GM23338 (cell line): ENCODE measurements at regions not wholly inside any gene's neighbourhood (a gene's known extent, or its start where the extent isn't known, plus 50 kb on each side); places are given as distances from the start of the nearest gene placed in this dataset.
"Not testable (repeated sequence)": the region's sequence is repeated elsewhere in the genome, so short reads cannot be mapped to it uniquely, and the experiment has no call there.

Experiments
- ATAC-seq: fragments of 200-7000 bp; cut with Tn5 transposase; 3 replicates; pipeline ENCODE4 v1.9.1; 2020
- DNase-seq: peaks from one replicate; pipeline ENCODE4 v3.0.0-alpha.2; 2015; ENCODE audit warnings: low spot score
- H2AFZ ChIP-seq: fragments of 200-600 bp; sonication (generic); 2 replicates; pipeline ENCODE4 v1.8.0; 2016; ENCODE audit warnings: antibody characterized with exemption, mild to moderate bottlenecking, moderate library complexity
- H3F3A ChIP-seq: fragments of 200-600 bp; sonication (generic); replicated peaks from 2 replicates; pipeline ENCODE4 v1.8.0; 2017; ENCODE audit warnings: antibody characterized with exemption, mixed run types, low read depth
- H3K27ac ChIP-seq: fragments of 200-600 bp; sonication (generic); 2 replicates; pipeline ENCODE4 v1.6.1; 2016; ENCODE audit warnings: low read depth
- H3K27me3 ChIP-seq: fragments of 200-600 bp; sonication (generic); 2 replicates; pipeline ENCODE4 v1.8.0; 2016; ENCODE audit warnings: mild to moderate bottlenecking, mixed run types, moderate library complexity; ENCODE audit not compliant: insufficient read depth
- H3K36me3 ChIP-seq: fragments of 200-600 bp; sonication (generic); 2 replicates; pipeline ENCODE4 v1.8.0; 2016; ENCODE audit warnings: mild to moderate bottlenecking; ENCODE audit not compliant: insufficient read depth
- H3K4me1 ChIP-seq: fragments of 200-600 bp; sonication (generic); 2 replicates; pipeline ENCODE4 v1.8.0; 2016; ENCODE audit warnings: mild to moderate bottlenecking, moderate library complexity; ENCODE audit not compliant: insufficient read depth
- H3K4me2 ChIP-seq: fragments of 200-600 bp; sonication (generic); 2 replicates; pipeline ENCODE4 v1.7.1; 2017; ENCODE audit warnings: mixed run types
- H3K4me3 ChIP-seq: fragments of 200-600 bp; sonication (generic); 2 replicates; pipeline ENCODE4 v1.6.1; 2016; ENCODE audit warnings: mixed run types
- H3K79me2 ChIP-seq: fragments of 200-600 bp; sonication (generic); replicated peaks from 2 replicates; pipeline ENCODE4 v1.8.0; 2017; ENCODE audit warnings: mild to moderate bottlenecking; ENCODE audit not compliant: insufficient read depth
- H3K9me2 ChIP-seq: fragments of 200-600 bp; sonication (generic); 2 replicates; pipeline ENCODE4 v1.8.0; 2017; ENCODE audit not compliant: insufficient read depth
- H4K20me1 ChIP-seq: fragments of 200-600 bp; sonication (generic); replicated peaks from 2 replicates; pipeline ENCODE4 v1.8.0; 2017; ENCODE audit warnings: mild to moderate bottlenecking; ENCODE audit not compliant: insufficient read depth
- H3K27ac Mint-ChIP-seq: 2 replicates; pipeline ENCODE4 v1.8.0; 2020; ENCODE audit warnings: inconsistent platforms, mild to moderate bottlenecking, moderate library complexity, mixed read lengths
- H3K27me3 Mint-ChIP-seq: 3 replicates; pipeline ENCODE4 v1.8.0; 2022; ENCODE audit warnings: low read depth, mild to moderate bottlenecking, moderate library complexity, mixed read lengths, inconsistent platforms; ENCODE audit not compliant: insufficient read depth, poor library complexity
- H3K36me3 Mint-ChIP-seq: 3 replicates; pipeline ENCODE4 v1.8.0; 2021; ENCODE audit warnings: low read depth, mild to moderate bottlenecking, inconsistent platforms, moderate library complexity, mixed read lengths
- H3K4me1 Mint-ChIP-seq: 3 replicates; pipeline ENCODE4 v1.8.0; 2020; ENCODE audit warnings: mild to moderate bottlenecking, inconsistent platforms, mixed read lengths
- H3K4me3 Mint-ChIP-seq: 3 replicates; pipeline ENCODE4 v1.8.0; 2021; ENCODE audit warnings: moderate library complexity, mild to moderate bottlenecking, inconsistent platforms, mixed read lengths
- H3K9me3 Mint-ChIP-seq: 3 replicates; pipeline ENCODE4 v1.8.0; 2020; ENCODE audit warnings: moderate library complexity, mild to moderate bottlenecking, inconsistent platforms, mixed read lengths
- CTCF ChIP-seq, 2 experiments: fragments of 200-600 bp in 1 of 2; sonication (generic) in 1 of 2; conservative IDR thresholded peaks; 2 replicates each; pipeline versions ENCODE4 v1.5.1 to v1.6.1; 2016 to 2017; ENCODE audit warnings: antibody characterized with exemption in 2 of 2, low read depth in 2 of 2, mild to moderate bottlenecking in 2 of 2, moderate library complexity in 1 of 2

- not testable (repeated sequence) for H3F3A ChIP-seq, H3K27ac ChIP-seq, H3K4me1 Mint-ChIP-seq, H3K27ac Mint-ChIP-seq, H3K4me3 ChIP-seq, H3K9me3 Mint-ChIP-seq, ATAC-seq, DNase-seq, H3K36me3 Mint-ChIP-seq, H3K79me2 ChIP-seq, H3K4me2 ChIP-seq, H2AFZ ChIP-seq, H3K36me3 ChIP-seq, H3K9me2 ChIP-seq, H3K4me1 ChIP-seq, H4K20me1 ChIP-seq, H3K27me3 ChIP-seq, H3K4me3 Mint-ChIP-seq
- H3K27me3 Mint-ChIP-seq = peaks cover 18% of the 10 kb centered on the region
Observed at GRCh38 chr5:177941386-177941785, 54.7 kb downstream of the PROP1 start.

GRCh38 chr5:177939246-177940171 is 56.5 kb downstream of the PROP1 start:
- H3K27me3 Mint-ChIP-seq = peaks cover 17% of the 10 kb centered on the region
- DNase-seq (peak; percentile 39), ATAC-seq (peak; percentile 58)
- not testable (repeated sequence) for H2AFZ ChIP-seq, H3K27me3 ChIP-seq, H4K20me1 ChIP-seq, H3K36me3 Mint-ChIP-seq, H3K9me2 ChIP-seq, H3K36me3 ChIP-seq, H3K4me1 ChIP-seq, H3K4me1 Mint-ChIP-seq, H3K9me3 Mint-ChIP-seq, H3K79me2 ChIP-seq, H3F3A ChIP-seq, H3K27ac ChIP-seq, H3K27ac Mint-ChIP-seq
- peak overlapping the region; percentile 78 for H3K4me2 ChIP-seq
- peak overlapping the region; percentile 58 for H3K4me3 ChIP-seq
- peak overlapping the region; percentile 71 for H3K4me3 Mint-ChIP-seq

GRCh38 chr5:177938767-177939166 is 57.3 kb downstream of the PROP1 start:
- H4K20me1 ChIP-seq, H3K36me3 ChIP-seq, H3K9me3 Mint-ChIP-seq, H3K27ac Mint-ChIP-seq, H2AFZ ChIP-seq, H3K27me3 ChIP-seq, H3F3A ChIP-seq, H3K4me1 Mint-ChIP-seq, H3K79me2 ChIP-seq, H3K4me1 ChIP-seq, H3K36me3 Mint-ChIP-seq, H3K27ac ChIP-seq, H3K9me2 ChIP-seq, DNase-seq: not testable (repeated sequence)
- Histone ChIP-seq H3K4me3 (peak overlapping the region; percentile 58), H3K4me2 (peak overlapping the region; percentile 78)
- H3K27me3 Mint-ChIP-seq = peaks cover 17% of the 10 kb centered on the region
- peak; percentile 62 for ATAC-seq
- H3K4me3 Mint-ChIP-seq = peak overlapping the region; percentile 71

GRCh38 chr5:177934233-177934632 is 61.8 kb downstream of the PROP1 start:
- not testable (repeated sequence) for H3K36me3 ChIP-seq, H4K20me1 ChIP-seq, H3K4me2 ChIP-seq, H3K9me2 ChIP-seq, H3F3A ChIP-seq, H3K4me3 Mint-ChIP-seq, H3K27ac ChIP-seq, H3K79me2 ChIP-seq, H3K4me3 ChIP-seq, DNase-seq, H3K27ac Mint-ChIP-seq, H3K27me3 Mint-ChIP-seq, H3K9me3 Mint-ChIP-seq, H2AFZ ChIP-seq, H3K36me3 Mint-ChIP-seq, H3K4me1 ChIP-seq, H3K27me3 ChIP-seq
- TF ChIP-seq CTCF (conservative IDR thresholded peaks at IDR 0.05; ENCODE audit: low read depth in 2 of 2) = peak; percentile 29 to 41
- peak; percentile 6; the same call in 1 of the 3 replicates for ATAC-seq
- H3K4me1 Mint-ChIP-seq = peaks cover 15% of the 10 kb centered on the region

GRCh38 chr5:177930269-177931022 is 65.6 kb downstream of the PROP1 start:
- H3K4me3 Mint-ChIP-seq, H3K36me3 ChIP-seq, H3K27me3 Mint-ChIP-seq, H3K4me3 ChIP-seq, H3K27ac ChIP-seq, H3K79me2 ChIP-seq, H3F3A ChIP-seq, H4K20me1 ChIP-seq, H3K4me1 ChIP-seq, H3K27me3 ChIP-seq, H3K9me3 Mint-ChIP-seq, H3K4me2 ChIP-seq, H3K4me1 Mint-ChIP-seq, H3K9me2 ChIP-seq, H2AFZ ChIP-seq, H3K36me3 Mint-ChIP-seq: not testable (repeated sequence)
- peak overlapping the region; percentile 27; the same call in 1 of the 2 replicates for H3K27ac Mint-ChIP-seq
- ATAC-seq (peak; percentile 53), DNase-seq (peak; percentile 17)

GRCh38 chr5:177929618-177930017 is 66.4 kb downstream of the PROP1 start:
- not testable (repeated sequence) for H3K9me2 ChIP-seq, H3K4me2 ChIP-seq, H3K4me3 ChIP-seq, H3K36me3 ChIP-seq, H3K9me3 Mint-ChIP-seq, H3K27me3 ChIP-seq, H3K36me3 Mint-ChIP-seq, H3K4me1 ChIP-seq, ATAC-seq, H2AFZ ChIP-seq, H3K4me1 Mint-ChIP-seq, H3K27ac ChIP-seq, H3K27ac Mint-ChIP-seq, H3F3A ChIP-seq, H3K79me2 ChIP-seq, DNase-seq, H4K20me1 ChIP-seq, H3K4me3 Mint-ChIP-seq, H3K27me3 Mint-ChIP-seq
